ENCODE measurements at regions not wholly inside any gene's neighbourhood (a gene's known extent, or its start where the extent isn't known, plus 50 kb on each side); places are given as distances from the start of the nearest gene placed in this dataset.
A peak's percentile ranks its signal among the peaks of the same experiment; 100 is the strongest.
"Not testable (repeated sequence)": the region's sequence is repeated elsewhere in the genome, so short reads cannot be mapped to it uniquely, and the experiment has no call there.

DNA sequence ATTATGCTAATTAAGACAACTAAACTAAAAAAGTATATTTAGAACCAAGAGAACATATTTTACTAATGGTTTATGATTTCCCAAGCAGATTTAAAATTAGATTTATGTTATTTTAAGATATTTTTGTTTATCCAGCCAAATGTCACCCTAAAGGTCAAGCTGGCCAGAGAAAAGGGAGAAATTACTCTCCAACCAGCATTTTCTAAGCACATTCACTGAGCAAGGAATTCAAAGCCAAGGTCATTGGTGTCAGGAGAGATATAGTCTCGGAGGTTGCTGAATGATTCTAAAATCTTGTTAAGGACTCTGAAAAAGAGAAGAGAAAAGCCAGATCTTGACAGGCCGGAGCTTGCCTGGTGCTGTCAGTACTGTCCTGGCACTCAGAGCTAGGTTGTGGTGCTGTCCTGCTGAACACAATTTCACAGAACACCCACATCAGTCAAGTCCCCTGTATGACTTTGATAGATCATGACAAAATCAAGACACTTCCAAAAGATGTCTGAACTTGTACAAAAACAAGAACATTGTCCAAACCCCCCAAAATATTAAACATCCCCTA is 222.3 kb upstream of the SMLR1 start:
- Mint-ChIP-seq H3K9me3 (peaks cover 13% of the 10 kb centered on the region), H3K36me3 (ENCODE audit: low read depth) (peaks cover 12% of the 10 kb centered on the region), H3K27ac (no peak overlapping the region), H3K4me1 (ENCODE audit: low read depth) (peaks cover 20% of the 10 kb centered on the region), H3K4me3 (no peak overlapping the region), H3K27me3 (ENCODE audit: low read depth) (no peaks in the 10 kb centered on the region)

- Mint-ChIP-seq H3K27me3 (ENCODE audit: low read depth) (peaks cover 5% of the 10 kb centered on the region), H3K4me3 (no peak overlapping the region), H3K27ac (no peak overlapping the region), H3K9me3 (peaks cover 2% of the 10 kb centered on the region), H3K4me1 (ENCODE audit: low read depth) (peaks cover 5% of the 10 kb centered on the region), H3K36me3 (ENCODE audit: low read depth) (peaks cover 7% of the 10 kb centered on the region)
Observed at GRCh38 chr6:130610303-130610702, 216.9 kb upstream of the SMLR1 start.

DNA sequence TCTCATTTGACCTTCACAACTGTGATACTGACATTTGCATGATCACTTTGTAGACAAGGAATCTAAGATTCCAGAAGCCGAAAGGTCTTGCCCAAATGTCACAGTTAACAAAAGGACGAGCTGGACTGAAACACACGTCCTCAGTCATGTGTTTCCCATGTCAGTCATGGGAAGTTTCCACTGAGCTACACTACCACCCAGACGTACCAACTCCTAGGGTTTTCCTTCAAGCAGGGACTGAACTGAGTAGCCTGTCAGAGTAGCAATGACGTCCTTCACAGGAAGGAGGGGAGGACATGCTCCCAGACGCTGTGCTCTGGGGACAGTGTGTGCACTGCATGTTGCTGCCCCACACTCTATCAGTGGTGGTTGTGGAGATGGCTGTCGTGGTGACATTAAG is 215.8 kb upstream of the SMLR1 start:
- Mint-ChIP-seq H3K4me1 (ENCODE audit: low read depth) (peaks cover 5% of the 10 kb centered on the region), H3K36me3 (ENCODE audit: low read depth) (peaks cover 6% of the 10 kb centered on the region), H3K9me3 (peaks cover 4% of the 10 kb centered on the region), H3K27me3 (ENCODE audit: low read depth) (peaks cover 9% of the 10 kb centered on the region), H3K27ac (no peak overlapping the region), H3K4me3 (no peak overlapping the region)

- H3K4me3 Mint-ChIP-seq = no peak overlapping the region
- H3K27ac Mint-ChIP-seq = no peak overlapping the region
- peaks cover 10% of the 10 kb centered on the region for H3K4me1 Mint-ChIP-seq (ENCODE audit: low read depth)
- peaks cover 4% of the 10 kb centered on the region for H3K9me3 Mint-ChIP-seq
- peaks cover 9% of the 10 kb centered on the region for H3K27me3 Mint-ChIP-seq (ENCODE audit: low read depth)
- H3K36me3 Mint-ChIP-seq (ENCODE audit: low read depth) = peaks cover 10% of the 10 kb centered on the region
Observed at GRCh38 chr6:130613176-130613575, 214.0 kb upstream of the SMLR1 start.

DNA sequence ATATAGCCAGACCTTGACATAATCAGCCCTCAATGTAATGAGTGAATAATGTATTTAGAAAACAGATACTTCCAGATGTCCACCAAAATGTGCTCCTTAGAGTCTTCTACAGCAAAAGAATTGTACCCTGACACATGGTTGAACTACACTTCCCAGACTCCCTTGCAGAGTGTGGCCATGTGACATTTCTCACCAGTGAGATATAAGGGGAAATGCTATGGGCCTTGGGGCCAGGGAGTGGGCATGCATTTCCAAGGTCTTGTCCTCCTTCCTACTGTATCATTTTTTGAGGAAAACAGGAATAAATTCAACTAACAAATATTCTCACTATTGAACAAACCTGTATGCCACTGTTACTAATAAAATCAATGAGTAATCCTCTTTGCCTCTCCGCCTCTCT is 211.4 kb upstream of the SMLR1 start:
- peaks cover 7% of the 10 kb centered on the region for H3K36me3 Mint-ChIP-seq (ENCODE audit: low read depth)
- peaks cover 4% of the 10 kb centered on the region for H3K9me3 Mint-ChIP-seq
- no peak overlapping the region for H3K4me3 Mint-ChIP-seq
- H3K27ac Mint-ChIP-seq = no peak overlapping the region
- H3K27me3 Mint-ChIP-seq (ENCODE audit: low read depth) = peaks cover 9% of the 10 kb centered on the region
- H3K4me1 Mint-ChIP-seq (ENCODE audit: low read depth) = peaks cover 14% of the 10 kb centered on the region

DNA sequence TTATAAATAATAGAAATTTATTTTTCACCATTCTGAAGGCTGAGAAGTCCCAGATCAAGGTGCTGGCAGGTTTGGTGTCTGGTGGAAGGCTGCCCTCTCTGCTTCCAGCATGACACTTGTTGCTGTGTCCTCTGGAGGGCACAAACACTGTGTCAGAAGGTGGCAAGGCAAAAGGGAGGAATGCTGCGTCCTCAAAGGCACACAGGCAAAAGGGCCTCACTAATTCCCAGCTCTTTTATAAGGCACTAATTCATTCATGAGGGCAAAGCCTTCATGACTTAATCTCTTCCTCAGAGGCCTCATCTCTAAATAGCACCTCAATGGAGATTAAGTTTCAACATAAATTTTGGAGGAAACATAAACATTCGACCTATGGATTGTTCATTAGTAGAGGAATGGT is 209.5 kb upstream of the SMLR1 start:
- H3K36me3 Mint-ChIP-seq (ENCODE audit: low read depth) = peaks cover 7% of the 10 kb centered on the region
- H3K27ac Mint-ChIP-seq = no peak overlapping the region
- H3K9me3 Mint-ChIP-seq = peaks cover 4% of the 10 kb centered on the region
- no peak overlapping the region for H3K4me3 Mint-ChIP-seq
- H3K27me3 Mint-ChIP-seq (ENCODE audit: low read depth) = peaks cover 9% of the 10 kb centered on the region
- H3K4me1 Mint-ChIP-seq (ENCODE audit: low read depth) = peaks cover 18% of the 10 kb centered on the region

- not testable (repeated sequence) for H3K27ac Mint-ChIP-seq; H3K4me3 Mint-ChIP-seq; H3K27me3 Mint-ChIP-seq (ENCODE audit: low read depth)
- Mint-ChIP-seq H3K4me1 (ENCODE audit: low read depth) (peaks cover 26% of the 10 kb centered on the region), H3K36me3 (ENCODE audit: low read depth) (peaks cover 15% of the 10 kb centered on the region), H3K9me3 (peaks cover 15% of the 10 kb centered on the region)
Observed at GRCh38 chr6:130618806-130619205, 208.4 kb upstream of the SMLR1 start.

GRCh38 chr6:130620338-130620781 is 206.8 kb upstream of the SMLR1 start:
- H3K27me3 Mint-ChIP-seq (ENCODE audit: low read depth) = peaks cover 4% of the 10 kb centered on the region
- H3K4me1 Mint-ChIP-seq (ENCODE audit: low read depth) = peaks cover 30% of the 10 kb centered on the region
- no peak overlapping the region for H3K27ac Mint-ChIP-seq
- H3K9me3 Mint-ChIP-seq = peaks cover 16% of the 10 kb centered on the region
- peaks cover 14% of the 10 kb centered on the region for H3K36me3 Mint-ChIP-seq (ENCODE audit: low read depth)
- H3K4me3 Mint-ChIP-seq = no peak overlapping the region

DNA sequence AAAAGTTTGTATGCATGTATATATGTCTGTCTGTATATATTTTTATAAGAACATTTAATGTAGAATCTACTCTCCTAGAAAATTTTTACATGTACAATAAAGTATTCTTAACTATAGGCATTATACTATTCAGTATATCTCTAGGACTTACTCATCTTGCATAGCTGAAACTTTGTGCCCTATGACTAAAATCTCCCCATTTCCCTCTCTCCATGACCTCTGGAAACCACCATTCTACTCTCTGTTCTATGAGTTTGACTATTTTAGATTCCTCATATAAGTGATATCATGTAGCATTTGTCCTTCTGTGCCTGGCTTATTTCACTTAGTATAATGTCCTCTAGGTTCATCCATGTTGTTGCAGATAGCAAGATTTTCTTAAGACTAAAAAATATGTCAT is 205.1 kb upstream of the SMLR1 start:
- peaks cover 8% of the 10 kb centered on the region for H3K36me3 Mint-ChIP-seq (ENCODE audit: low read depth)
- no peak overlapping the region for H3K4me3 Mint-ChIP-seq
- no peaks in the 10 kb centered on the region for H3K27me3 Mint-ChIP-seq (ENCODE audit: low read depth)
- H3K4me1 Mint-ChIP-seq (ENCODE audit: low read depth) = peaks cover 31% of the 10 kb centered on the region
- H3K9me3 Mint-ChIP-seq = peaks cover 12% of the 10 kb centered on the region
- H3K27ac Mint-ChIP-seq = no peak overlapping the region

GRCh38 chr6:130624046-130624445 is 203.2 kb upstream of the SMLR1 start:
- Mint-ChIP-seq H3K36me3 (ENCODE audit: low read depth) (peaks cover 8% of the 10 kb centered on the region), H3K27me3 (ENCODE audit: low read depth) (no peaks in the 10 kb centered on the region), H3K4me3 (no peak overlapping the region), H3K27ac (peak overlapping the region; percentile 22), H3K9me3 (peaks cover 12% of the 10 kb centered on the region), H3K4me1 (ENCODE audit: low read depth) (peaks cover 31% of the 10 kb centered on the region)

- peaks cover 12% of the 10 kb centered on the region for H3K9me3 Mint-ChIP-seq
- H3K36me3 Mint-ChIP-seq (ENCODE audit: low read depth) = peaks cover 8% of the 10 kb centered on the region
- H3K4me3 Mint-ChIP-seq = no peak overlapping the region
- H3K27me3 Mint-ChIP-seq (ENCODE audit: low read depth) = no peaks in the 10 kb centered on the region
- peak overlapping the region; percentile 78 for H3K27ac Mint-ChIP-seq
- peaks cover 32% of the 10 kb centered on the region for H3K4me1 Mint-ChIP-seq (ENCODE audit: low read depth)
Observed at GRCh38 chr6:130625825-130626527, 201.2 kb upstream of the SMLR1 start.

DNA sequence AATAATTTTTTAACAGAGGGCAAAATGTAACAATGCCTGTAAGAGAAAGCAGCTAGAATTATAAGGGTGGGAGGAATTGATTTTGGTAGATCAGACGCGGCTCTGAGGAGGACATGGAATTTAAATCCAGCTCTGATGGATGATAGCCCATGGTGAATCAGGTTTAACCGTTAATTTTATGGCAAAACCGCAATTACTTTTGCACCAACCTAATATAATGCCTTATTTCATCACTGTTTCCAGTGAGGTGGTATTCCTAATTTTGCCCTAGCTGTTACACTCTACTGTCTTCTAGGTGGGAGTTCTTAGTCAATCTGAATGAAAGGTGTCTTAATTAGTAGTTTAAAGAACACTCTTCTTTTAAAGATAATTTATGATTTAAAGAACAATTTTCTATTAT is 198.3 kb upstream of the SMLR1 start:
- no peaks in the 10 kb centered on the region for H3K36me3 Mint-ChIP-seq (ENCODE audit: low read depth)
- H3K9me3 Mint-ChIP-seq = peaks cover under 1% of the 10 kb centered on the region
- H3K27me3 Mint-ChIP-seq (ENCODE audit: low read depth) = no peaks in the 10 kb centered on the region
- H3K27ac Mint-ChIP-seq = no peak overlapping the region
- H3K4me1 Mint-ChIP-seq (ENCODE audit: low read depth) = peaks cover 20% of the 10 kb centered on the region
- H3K4me3 Mint-ChIP-seq = no peak overlapping the region

GRCh38 chr6:130629640-130630039 is 197.6 kb upstream of the SMLR1 start:
- Mint-ChIP-seq H3K27me3 (ENCODE audit: low read depth) (no peaks in the 10 kb centered on the region), H3K4me3 (no peak overlapping the region), H3K27ac (peak overlapping the region; percentile 5), H3K9me3 (no peaks in the 10 kb centered on the region), H3K36me3 (ENCODE audit: low read depth) (no peaks in the 10 kb centered on the region), H3K4me1 (ENCODE audit: low read depth) (peaks cover 14% of the 10 kb centered on the region)

- Mint-ChIP-seq H3K4me3 (no peak overlapping the region), H3K27ac (no peak overlapping the region), H3K27me3 (ENCODE audit: low read depth) (peaks cover 3% of the 10 kb centered on the region)
Observed at GRCh38 chr6:130632277-130632676, 194.9 kb upstream of the SMLR1 start.

GRCh38 chr6:130632897-130633296 is 194.3 kb upstream of the SMLR1 start:
- Mint-ChIP-seq H3K4me1 (ENCODE audit: low read depth) (peaks cover 5% of the 10 kb centered on the region), H3K9me3 (peaks cover 24% of the 10 kb centered on the region), H3K27ac (no peak overlapping the region), H3K27me3 (ENCODE audit: low read depth) (peaks cover 3% of the 10 kb centered on the region), H3K36me3 (ENCODE audit: low read depth) (peaks cover 14% of the 10 kb centered on the region), H3K4me3 (no peak overlapping the region)

More at GRCh38 chr6:130632277-130632676, 194.9 kb upstream of the SMLR1 start:
- H3K4me1 Mint-ChIP-seq (ENCODE audit: low read depth) = peaks cover 5% of the 10 kb centered on the region
- H3K9me3 Mint-ChIP-seq = peaks cover 18% of the 10 kb centered on the region
- peaks cover 11% of the 10 kb centered on the region for H3K36me3 Mint-ChIP-seq (ENCODE audit: low read depth)

Data from T-helper 1 cell treated with Interleukin-12 subunit alpha and Interleukin-12 subunit beta and Interleukin-4 antibody, amounts not matched to agents 30 μg/mL and 1 μg/mL, for 36 hours (primary cell).